Mesenchymal stem cell (in vitro differentiated cells and primary cell): ENCODE measurements at regions not wholly inside any gene's neighbourhood (a gene's known extent, or its start where the extent isn't known, plus 50 kb on each side); places are given as distances from the start of the nearest gene placed in this dataset.

Experiments
- DNase-seq: peaks from one replicate; pipeline ENCODE4 v3.0.0-alpha.2; 2013
- H2AFZ ChIP-seq: one replicate; pipeline ENCODE4 v1.6.1; 2013; ENCODE audit warnings: low read depth, mild to moderate bottlenecking, control low read depth, inconsistent platforms, low read length, moderate library complexity
- H2AK5ac ChIP-seq: 2 replicates; pipeline ENCODE4 v1.6.1; 2013; ENCODE audit warnings: low read length, moderate library complexity, mild to moderate bottlenecking, inconsistent platforms; ENCODE audit not compliant: severe bottlenecking
- H2BK120ac ChIP-seq: one replicate; pipeline ENCODE4 v1.6.1; 2013; ENCODE audit warnings: low read depth, mild to moderate bottlenecking, inconsistent platforms, low read length, moderate library complexity
- H2BK12ac ChIP-seq, 2 experiments: one replicate each; pipeline ENCODE4 v1.6.1; 2013; ENCODE audit warnings: inconsistent platforms in 2 of 2, low read length in 2 of 2, mild to moderate bottlenecking in 2 of 2, moderate library complexity in 2 of 2, control low read depth in 1 of 2
- H2BK15ac ChIP-seq: one replicate; pipeline ENCODE4 v1.6.1; 2013; ENCODE audit warnings: mild to moderate bottlenecking, low read depth, inconsistent platforms; ENCODE audit not compliant: poor library complexity, severe bottlenecking
- H2BK5ac ChIP-seq: 2 replicates; pipeline ENCODE4 v1.6.1; 2013; ENCODE audit warnings: low read depth, mild to moderate bottlenecking, low read length, control low read depth, inconsistent platforms; ENCODE audit not compliant: poor library complexity, severe bottlenecking
- H3K14ac ChIP-seq, 2 experiments: one replicate each; pipeline ENCODE4 v1.6.1; 2013; ENCODE audit warnings: inconsistent platforms in 2 of 2, low read length in 2 of 2, control low read depth in 1 of 2, mild to moderate bottlenecking in 1 of 2, moderate library complexity in 1 of 2
- H3K18ac ChIP-seq, 2 experiments: one replicate each; pipeline ENCODE4 v1.6.1; 2013; ENCODE audit warnings: inconsistent platforms in 2 of 2, low read length in 2 of 2, control low read depth in 1 of 2, low read depth in 1 of 2, mild to moderate bottlenecking in 1 of 2
- H3K23ac ChIP-seq, 2 experiments: one replicate each; pipeline ENCODE4 v1.6.1; 2013; ENCODE audit warnings: inconsistent platforms in 2 of 2, low read length in 2 of 2, mild to moderate bottlenecking in 2 of 2, moderate library complexity in 2 of 2, control low read depth in 1 of 2
- H3K27ac ChIP-seq: 2 replicates; pipeline ENCODE4 v1.5.1; 2013; ENCODE audit warnings: mild to moderate bottlenecking, moderate library complexity, low read length, control low read depth, inconsistent platforms; ENCODE audit not compliant: poor library complexity, severe bottlenecking
- H3K27me3 ChIP-seq, 2 experiments: 2 replicates each; pipeline versions ENCODE4 v1.6.1 to v1.7.0; 2013; ENCODE audit warnings: low read length in 2 of 2, mild to moderate bottlenecking in 2 of 2, moderate library complexity in 2 of 2, control low read depth in 1 of 2, inconsistent platforms in 1 of 2; ENCODE audit not compliant: control insufficient read depth in 1 of 2, insufficient read depth in 1 of 2
- H3K36me3 ChIP-seq, 2 experiments: 2 replicates each; pipeline versions ENCODE4 v1.6.1 to v1.7.0; 2013; ENCODE audit warnings: low read length in 2 of 2, control low read depth in 1 of 2, inconsistent platforms in 1 of 2, low read depth in 1 of 2, mild to moderate bottlenecking in 1 of 2; ENCODE audit not compliant: insufficient read depth in 2 of 2, control insufficient read depth in 1 of 2
- H3K4ac ChIP-seq, 2 experiments: one replicate each; pipeline ENCODE4 v1.6.1; 2013; ENCODE audit warnings: inconsistent platforms in 2 of 2, low read length in 2 of 2, mild to moderate bottlenecking in 2 of 2, moderate library complexity in 2 of 2, control low read depth in 1 of 2, low read depth in 1 of 2
- H3K4me1 ChIP-seq: 2 replicates; pipeline ENCODE4 v1.6.1; 2013; ENCODE audit warnings: low read depth, low read length, control low read depth; ENCODE audit not compliant: control insufficient read depth, insufficient read depth
- H3K4me2 ChIP-seq: 2 replicates; pipeline ENCODE4 v1.6.1; 2013; ENCODE audit warnings: low read length, mild to moderate bottlenecking, inconsistent platforms; ENCODE audit not compliant: poor library complexity, severe bottlenecking
- H3K4me3 ChIP-seq, 2 experiments: 2 replicates each; pipeline versions ENCODE4 v1.5.1 to v1.7.0; 2013; ENCODE audit warnings: low read length in 2 of 2, mild to moderate bottlenecking in 2 of 2, control low read depth in 1 of 2, low read depth in 1 of 2; ENCODE audit not compliant: insufficient read depth in 1 of 2
- H3K79me1 ChIP-seq: replicated peaks from 2 replicates; pipeline ENCODE4 v1.6.1; 2013; ENCODE audit warnings: mild to moderate bottlenecking, control low read depth, low read length, inconsistent platforms; ENCODE audit not compliant: poor library complexity, severe bottlenecking
- H3K9ac ChIP-seq: 2 replicates; pipeline ENCODE4 v1.7.0; 2013; ENCODE audit warnings: mild to moderate bottlenecking, low read length, moderate library complexity
- H3K9me3 ChIP-seq: 2 replicates; pipeline ENCODE4 v1.7.0; 2013; ENCODE audit warnings: mild to moderate bottlenecking, low read length; ENCODE audit not compliant: control insufficient read depth
- H4K8ac ChIP-seq: one replicate; pipeline ENCODE4 v1.6.1; 2013; ENCODE audit warnings: inconsistent platforms, mild to moderate bottlenecking, low read length, moderate library complexity
- H4K91ac ChIP-seq: one replicate; pipeline ENCODE4 v1.6.1; 2013; ENCODE audit warnings: mild to moderate bottlenecking, low read length, inconsistent platforms
- WGBS: methylation state at CpG from one replicate; pipeline ENCODE4 v1.1.7; 2013; ENCODE audit warnings: mixed read lengths; 5-methylcytosine and 5-hydroxymethylcytosine counted together

- no peak overlapping the region for H3K9ac ChIP-seq
- H3K4ac ChIP-seq, result no peak overlapping the region
- no peak overlapping the region for H4K91ac ChIP-seq
- WGBS, result 47% methylated on average over 1 of the region's 1 CpG
- no peaks in the 10 kb centered on the region for H3K4me1 ChIP-seq
- no peak overlapping the region for H3K14ac ChIP-seq
- no peak overlapping the region for H2AK5ac ChIP-seq
- no peak overlapping the region for H3K27ac ChIP-seq
- peaks cover 6% of the 10 kb centered on the region for H3K9me3 ChIP-seq
- no peak overlapping the region for H2BK120ac ChIP-seq
- no peak overlapping the region for H2AFZ ChIP-seq
- H2BK5ac ChIP-seq, result no peak overlapping the region
- no peaks in the 10 kb centered on the region for H3K27me3 ChIP-seq
- no peak overlapping the region for H3K4me3 ChIP-seq
- no peak overlapping the region for H3K4me2 ChIP-seq
- no peak for DNase-seq
- no peak overlapping the region for H2BK15ac ChIP-seq
- H2BK12ac ChIP-seq, result no peak overlapping the region
- H3K79me1 ChIP-seq, result no peaks in the 10 kb centered on the region
- H3K36me3 ChIP-seq, result no peaks in the 10 kb centered on the region
- no peak overlapping the region for H3K23ac ChIP-seq
- H3K18ac ChIP-seq, result no peak overlapping the region
- H4K8ac ChIP-seq, result no peak overlapping the region
Measured at GRCh38 chr20:60407938-60408337, 449.7 kb downstream of the CDH26 start.

GRCh38 chr20:60408435-60408834 lies 450.2 kb downstream of the CDH26 start:
- 61% methylated on average over 4 of the region's 4 CpGs for WGBS
- Histone ChIP-seq H3K79me1 (no peaks in the 10 kb centered on the region), H3K18ac (no peak overlapping the region), H2AK5ac (no peak overlapping the region), H3K4me1 (no peaks in the 10 kb centered on the region), H3K23ac (no peak overlapping the region), H3K4ac (no peak overlapping the region), H3K9ac (no peak overlapping the region), H3K4me3 (no peak overlapping the region), H4K8ac (no peak overlapping the region), H3K36me3 (no peaks in the 10 kb centered on the region), H2BK5ac (no peak overlapping the region), H3K9me3 (peaks cover 6% of the 10 kb centered on the region), H3K27ac (no peak overlapping the region), H3K4me2 (no peak overlapping the region), H2BK12ac (no peak overlapping the region), H2AFZ (no peak overlapping the region), H4K91ac (no peak overlapping the region), H2BK15ac (no peak overlapping the region), H3K27me3 (no peaks in the 10 kb centered on the region), H2BK120ac (no peak overlapping the region), H3K14ac (no peak overlapping the region)
- DNase-seq, result no peak

GRCh38 chr20:60410618-60411264 lies 452.5 kb downstream of the CDH26 start:
- Histone ChIP-seq H3K9ac (no peak overlapping the region), H3K14ac (no peak overlapping the region), H3K4me3 (no peak overlapping the region), H2BK12ac (no peak overlapping the region), H3K4me1 (no peaks in the 10 kb centered on the region), H4K91ac (no peak overlapping the region), H2AFZ (no peak overlapping the region), H3K9me3 (peaks cover 6% of the 10 kb centered on the region), H2AK5ac (no peak overlapping the region), H3K27me3 (no peaks in the 10 kb centered on the region), H3K27ac (no peak overlapping the region), H2BK120ac (no peak overlapping the region), H3K4me2 (no peak overlapping the region), H3K4ac (no peak overlapping the region), H3K23ac (no peak overlapping the region), H4K8ac (no peak overlapping the region), H3K18ac (no peak overlapping the region), H3K79me1 (no peaks in the 10 kb centered on the region), H2BK5ac (no peak overlapping the region), H2BK15ac (no peak overlapping the region), H3K36me3 (no peaks in the 10 kb centered on the region)
- DNase-seq, result no peak
- WGBS, result 71% methylated on average over 6 of the region's 7 CpGs

GRCh38 chr20:60411813-60412212 lies 453.6 kb downstream of the CDH26 start:
- no peak for DNase-seq
- Histone ChIP-seq H3K18ac (no peak overlapping the region), H2BK120ac (no peak overlapping the region), H2AFZ (no peak overlapping the region), H2BK12ac (no peak overlapping the region), H4K8ac (no peak overlapping the region), H3K4me1 (no peaks in the 10 kb centered on the region), H3K4ac (no peak overlapping the region), H3K9me3 (peaks cover 6% of the 10 kb centered on the region), H3K9ac (no peak overlapping the region), H3K4me3 (no peak overlapping the region), H3K4me2 (no peak overlapping the region), H4K91ac (no peak overlapping the region), H3K23ac (no peak overlapping the region), H2AK5ac (no peak overlapping the region), H3K27me3 (no peaks in the 10 kb centered on the region), H3K79me1 (no peaks in the 10 kb centered on the region), H2BK15ac (no peak overlapping the region), H3K36me3 (no peaks in the 10 kb centered on the region), H3K14ac (no peak overlapping the region), H2BK5ac (no peak overlapping the region), H3K27ac (no peak overlapping the region)
- WGBS, result 86% methylated on average over 8 of the region's 8 CpGs
